Heart left ventricle (tissue), 16 donors: ENCODE measurements at regions not wholly inside any gene's neighbourhood (a gene's known extent, or its start where the extent isn't known, plus 50 kb on each side); places are given as distances from the start of the nearest gene placed in this dataset.

Experiments used
- ATAC-seq, 4 donors: fragments of 200-7000 bp; cut with Tn5 transposase; one replicate each; pipeline ENCODE4 v1.9.1; 2020 to 2022; ENCODE audit warnings: moderate library complexity in 4 of 4, mild to moderate bottlenecking in 3 of 4, moderate number of reproducible peaks in 1 of 4
- DNase-seq, 5 donors: peaks; one replicate each; pipeline ENCODE4 v3.0.0-alpha.2; 2020
- H3K27ac ChIP-seq, 12 donors: fragments of 200-600 bp; sonication (generic) in 4 of 12; one replicate each; pipeline versions ENCODE4 v1.5.0 to v1.8.0; 2016 to 2022; ENCODE audit warnings: mild to moderate bottlenecking in 2 of 12
- H3K27me3 ChIP-seq, 9 donors: fragments of 200-600 bp; sonication (generic) in 2 of 9; one replicate each; pipeline versions ENCODE4 v1.5.1 to v1.8.0; 2016 to 2022; ENCODE audit warnings: mild to moderate bottlenecking in 3 of 9
- H3K36me3 ChIP-seq, 9 donors: fragments of 200-600 bp; sonication (generic) in 2 of 9; one replicate each; pipeline versions ENCODE4 v1.5.0 to v1.8.0; 2018 to 2022; ENCODE audit warnings: mild to moderate bottlenecking in 2 of 9
- H3K4me1 ChIP-seq, 12 donors: fragments of 200-600 bp; sonication (generic) in 4 of 12; one replicate each; pipeline versions ENCODE4 v1.5.0 to v1.8.0; 2016 to 2022; ENCODE audit warnings: mild to moderate bottlenecking in 3 of 12
- H3K4me3 ChIP-seq, 12 donors: fragments of 200-600 bp; sonication (generic) in 4 of 12; one replicate each; pipeline versions ENCODE4 v1.5.0 to v1.8.0; 2017 to 2022; ENCODE audit warnings: mild to moderate bottlenecking in 9 of 12, moderate library complexity in 4 of 12
- H3K9me3 ChIP-seq, 12 donors: fragments of 200-600 bp; sonication (generic) in 4 of 12; one replicate each; pipeline versions ENCODE4 v1.5.0 to v1.8.0; 2016 to 2022; ENCODE audit warnings: mild to moderate bottlenecking in 1 of 12
- POLR2A ChIP-seq, 2 donors: fragments of 450-650 bp; IDR thresholded peaks; one replicate each; pipeline ENCODE4 v1.6.1; 2017; ENCODE audit warnings: antibody characterized with exemption in 2 of 2, mild to moderate bottlenecking in 2 of 2, moderate library complexity in 2 of 2
- WGBS, 4 donors: extraction: QIAGEN DNeasy Blood & Tissue Kit in 2 of 4; methylation state at CpG; one replicate each; pipeline versions ENCODE4 v1.1.5 to v1.1.7; 2013 to 2018; 5-methylcytosine and 5-hydroxymethylcytosine counted together
- intact Hi-C, 10 donors: fragments of 100-400 bp; cut with DNase I; formaldehyde crosslinking; loops; one replicate each; pipeline versions ENCODE4 v1.11.1 to v1.14.2; 2022
- TF ChIP-seq, protein P1 (sequence below), 12 donors: fragments of 200-600 bp; sonication (generic) in 4 of 12; IDR thresholded peaks; one replicate each; pipeline versions ENCODE4 v1.5.0 to v1.8.0; 2018 to 2022; ENCODE audit warnings: antibody characterized with exemption in 12 of 12, mild to moderate bottlenecking in 5 of 12
- donor health status: ischemic (EF 13 %, LVEDD 7.1; RV severe dilation, severe dysfunction).
- donor health status: healthy with polysubstance abuse.
- donor health status: DM: no; HTN: yes; CAD: no.
- donor health status: DM: no; HTN: no; CAD: no.
- donor health status: ischemic (EF 25% LVEDD 6.9; RV normal size, moderate dysfunction).
- donor health status: ischemic (EF 25% LVEDD 5.7; RV mildly dilated, moderate dysfunction).
- donor health status: healthy.
- donor health status: DM: yes; HTN: yes; CAD: no.
- donor health status: ischemic (EF 35%, LVEDD 5.7; RV mildly dilated, moderate dysfunction).
- donor health status: nonischemic (EF 11% LVEDD 7.7; RV severe dilation, severe dysfunction).
- donor health status: DM: yes; HTN: yes; CAD: no.
- donor health status: PGD.
- donor health status: ischemic (EF 29% LVEDD 5.4; RV normal size, mild dysfunction).
- donor health status: nonischemic (EF 23%, LVEDD 6.1; RV moderate dilation, normal function).

DNA sequence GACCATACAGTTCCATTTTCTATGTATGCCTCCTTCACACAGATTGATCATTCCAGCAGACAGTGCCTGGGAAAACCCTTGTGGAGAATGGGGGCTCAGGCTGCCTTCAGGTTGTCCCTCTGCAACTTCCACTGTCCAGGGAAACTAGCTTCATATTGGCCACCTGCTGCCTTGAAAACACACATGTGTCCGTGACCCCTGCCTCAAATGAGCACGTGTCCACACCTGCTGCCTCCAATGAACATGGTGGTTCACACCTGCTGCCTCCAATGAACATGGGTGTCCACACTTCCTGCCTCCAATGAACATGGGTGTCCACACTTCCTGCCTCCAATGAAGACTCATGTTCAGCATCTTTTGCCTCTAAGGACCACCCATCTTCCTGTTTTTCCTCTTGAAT lies 185.4 kb upstream of the ADCY2 start:
- TF ChIP-seq, protein P1, sequence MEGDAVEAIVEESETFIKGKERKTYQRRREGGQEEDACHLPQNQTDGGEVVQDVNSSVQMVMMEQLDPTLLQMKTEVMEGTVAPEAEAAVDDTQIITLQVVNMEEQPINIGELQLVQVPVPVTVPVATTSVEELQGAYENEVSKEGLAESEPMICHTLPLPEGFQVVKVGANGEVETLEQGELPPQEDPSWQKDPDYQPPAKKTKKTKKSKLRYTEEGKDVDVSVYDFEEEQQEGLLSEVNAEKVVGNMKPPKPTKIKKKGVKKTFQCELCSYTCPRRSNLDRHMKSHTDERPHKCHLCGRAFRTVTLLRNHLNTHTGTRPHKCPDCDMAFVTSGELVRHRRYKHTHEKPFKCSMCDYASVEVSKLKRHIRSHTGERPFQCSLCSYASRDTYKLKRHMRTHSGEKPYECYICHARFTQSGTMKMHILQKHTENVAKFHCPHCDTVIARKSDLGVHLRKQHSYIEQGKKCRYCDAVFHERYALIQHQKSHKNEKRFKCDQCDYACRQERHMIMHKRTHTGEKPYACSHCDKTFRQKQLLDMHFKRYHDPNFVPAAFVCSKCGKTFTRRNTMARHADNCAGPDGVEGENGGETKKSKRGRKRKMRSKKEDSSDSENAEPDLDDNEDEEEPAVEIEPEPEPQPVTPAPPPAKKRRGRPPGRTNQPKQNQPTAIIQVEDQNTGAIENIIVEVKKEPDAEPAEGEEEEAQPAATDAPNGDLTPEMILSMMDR (IDR thresholded peaks at IDR 0.05): no peak
- TF ChIP-seq POLR2A (IDR thresholded peaks at IDR 0.05): no peak
- H3K27ac ChIP-seq: no peak overlapping the region
- H3K4me1 ChIP-seq: peaks cover 0 to 7% (median 0%) of the 10 kb centered on the region in 12 donors
- DNase-seq (no peak), ATAC-seq (no peak)
- no peaks in the 10 kb centered on the region for H3K27me3 ChIP-seq
- intact Hi-C loops: no loop called here
- WGBS, 4 donors: 45 to 69% (median 68%) methylated on average over 2 of the region's 2 CpGs
- no peaks in the 10 kb centered on the region for H3K36me3 ChIP-seq
- H3K4me3 ChIP-seq: no peak overlapping the region
- H3K9me3 ChIP-seq: no peaks in the 10 kb centered on the region

GRCh38 chr5:7213525-7213924 lies 182.4 kb upstream of the ADCY2 start:
- H3K27me3 ChIP-seq: no peaks in the 10 kb centered on the region
- intact Hi-C loops: no loop called here
- no peaks in the 10 kb centered on the region for H3K36me3 ChIP-seq
- no peak overlapping the region for H3K4me3 ChIP-seq
- WGBS, 4 donors: 91 to 93% (median 93%) methylated on average over 5 of the region's 5 CpGs
- no peak overlapping the region for H3K27ac ChIP-seq
- no peak for ATAC-seq
- DNase-seq: no peak
- H3K9me3 ChIP-seq: no peaks in the 10 kb centered on the region
- peaks cover 0 to 7% (median 0%) of the 10 kb centered on the region in 12 donors for H3K4me1 ChIP-seq
- TF ChIP-seq POLR2A (IDR thresholded peaks at IDR 0.05): no peak
- TF ChIP-seq, protein P1 (IDR thresholded peaks at IDR 0.05): no peak

DNA sequence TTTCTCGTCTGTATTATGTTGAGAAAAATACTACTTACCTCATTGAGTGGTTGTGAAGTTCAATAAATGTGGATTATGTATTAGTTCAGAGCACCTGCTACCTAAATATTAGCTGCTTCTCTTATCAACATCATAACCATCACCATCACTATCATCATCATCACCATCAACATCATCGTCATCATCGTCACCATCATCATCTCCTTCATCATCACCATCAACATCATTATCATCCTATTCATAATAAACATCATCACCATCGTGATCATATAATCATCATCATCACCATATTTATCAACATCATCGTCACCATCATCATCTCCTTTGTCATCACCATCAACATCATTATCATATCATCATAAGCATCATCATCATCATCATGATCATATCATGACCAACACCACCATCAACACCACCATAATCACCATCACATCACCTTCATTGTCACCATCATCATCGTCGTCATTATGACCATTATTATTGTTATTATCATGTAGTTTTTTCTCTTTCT lies 181.0 kb upstream of the ADCY2 start:
- intact Hi-C loops: no loop called here
- peaks cover 0 to under 1% (median 0%) of the 10 kb centered on the region in 12 donors for H3K4me1 ChIP-seq
- no peaks in the 10 kb centered on the region for H3K9me3 ChIP-seq
- no peak for ATAC-seq
- no peak overlapping the region for H3K27ac ChIP-seq
- H3K4me3 ChIP-seq: no peak overlapping the region
- DNase-seq: no peak
- WGBS, 4 donors: 60 to 77% (median 69%) methylated on average over 7 of the region's 7 CpGs
- no peaks in the 10 kb centered on the region for H3K36me3 ChIP-seq
- no peaks in the 10 kb centered on the region for H3K27me3 ChIP-seq
- TF ChIP-seq, protein P1 (IDR thresholded peaks at IDR 0.05): no peak
- no peak for TF ChIP-seq POLR2A (IDR thresholded peaks at IDR 0.05)

DNA sequence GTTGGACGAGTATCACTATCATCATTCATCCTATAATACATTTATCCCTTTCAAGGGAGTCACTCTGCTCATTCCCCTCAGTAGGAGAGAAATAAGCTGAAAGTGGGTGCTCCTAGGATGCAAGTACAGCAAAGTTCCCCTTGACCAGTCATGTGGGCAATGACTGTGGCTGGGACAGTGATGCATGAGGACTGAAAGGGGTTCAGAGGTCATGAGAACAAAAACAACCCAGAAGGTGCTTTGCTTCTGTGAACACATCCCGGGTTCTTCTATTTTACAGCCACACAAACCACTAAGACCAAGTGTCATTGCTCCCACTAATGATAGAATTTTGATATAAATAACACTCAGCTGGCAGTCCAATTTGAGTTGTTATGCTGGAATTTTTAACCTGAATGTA lies 177.8 kb upstream of the ADCY2 start:
- no peaks in the 10 kb centered on the region for H3K27me3 ChIP-seq
- TF ChIP-seq POLR2A (IDR thresholded peaks at IDR 0.05): no peak
- TF ChIP-seq, protein P1 (IDR thresholded peaks at IDR 0.05): no peak
- intact Hi-C loops: no loop called here
- no peaks in the 10 kb centered on the region for H3K4me1 ChIP-seq
- H3K9me3 ChIP-seq: peaks cover 0 to 4% (median 0%) of the 10 kb centered on the region in 12 donors
- WGBS, 4 donors: 52 to 68% (median 63%) methylated on average over 2 of the region's 2 CpGs
- no peak overlapping the region for H3K4me3 ChIP-seq
- ATAC-seq: no peak
- H3K36me3 ChIP-seq: no peaks in the 10 kb centered on the region
- no peak for DNase-seq
- H3K27ac ChIP-seq: no peak overlapping the region
